ENCODE measurements at regions not wholly inside any gene's neighbourhood (a gene's known extent, or its start where the extent isn't known, plus 50 kb on each side); places are given as distances from the start of the nearest gene placed in this dataset.

DNA sequence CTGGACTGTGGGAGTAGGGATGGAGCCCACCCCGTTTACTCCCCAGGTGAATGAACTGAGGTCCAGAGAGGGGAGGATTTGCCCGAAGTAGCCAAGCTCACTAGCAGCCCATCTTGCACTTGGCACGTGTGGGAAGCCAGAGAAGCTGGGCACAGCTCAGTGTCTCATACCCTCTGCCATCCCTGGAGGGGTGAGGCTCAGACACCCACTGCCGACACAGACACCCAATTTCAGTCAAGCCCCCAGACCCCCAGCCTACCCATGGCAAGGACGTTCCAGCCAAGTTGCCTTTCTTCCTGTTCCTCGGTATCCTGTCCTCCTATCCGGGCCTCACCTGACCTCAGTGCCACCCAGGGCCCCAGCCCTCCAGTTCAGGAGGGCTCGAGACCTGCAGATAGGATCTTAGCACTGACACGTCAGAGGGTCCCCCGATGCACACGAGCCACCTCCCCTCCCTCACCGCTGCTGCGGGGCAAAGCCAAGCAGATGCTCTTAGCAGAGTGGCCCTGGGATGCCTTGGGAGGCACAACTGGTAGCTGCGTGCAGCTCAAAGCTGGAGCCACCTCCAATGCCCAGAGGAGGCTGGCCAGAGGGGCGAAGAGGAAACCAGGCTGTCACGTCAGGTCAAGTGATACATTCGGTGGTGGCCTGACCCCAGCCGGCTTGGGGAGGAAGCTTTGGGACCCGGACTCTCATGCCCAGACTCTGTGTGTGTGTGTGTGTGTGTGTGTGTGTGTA is 90.4 kb upstream of the TNRC6C start:
- Mint-ChIP-seq H3K27ac (ENCODE audit: low read depth) (no peak overlapping the region), H3K9me3 (no peaks in the 10 kb centered on the region), H3K36me3 (ENCODE audit: insufficient read depth) (peaks cover 2% of the 10 kb centered on the region), H3K4me3 (no peak overlapping the region), H3K27me3 (no peaks in the 10 kb centered on the region), H3K4me1 (peaks cover 41% of the 10 kb centered on the region)
- DNase-seq (ENCODE audit: low spot score in 2 of 2) (no peak), ATAC-seq (replicated peaks; ENCODE audit: extremely low read depth, poor library complexity, severe bottlenecking) (no peak)

DNA sequence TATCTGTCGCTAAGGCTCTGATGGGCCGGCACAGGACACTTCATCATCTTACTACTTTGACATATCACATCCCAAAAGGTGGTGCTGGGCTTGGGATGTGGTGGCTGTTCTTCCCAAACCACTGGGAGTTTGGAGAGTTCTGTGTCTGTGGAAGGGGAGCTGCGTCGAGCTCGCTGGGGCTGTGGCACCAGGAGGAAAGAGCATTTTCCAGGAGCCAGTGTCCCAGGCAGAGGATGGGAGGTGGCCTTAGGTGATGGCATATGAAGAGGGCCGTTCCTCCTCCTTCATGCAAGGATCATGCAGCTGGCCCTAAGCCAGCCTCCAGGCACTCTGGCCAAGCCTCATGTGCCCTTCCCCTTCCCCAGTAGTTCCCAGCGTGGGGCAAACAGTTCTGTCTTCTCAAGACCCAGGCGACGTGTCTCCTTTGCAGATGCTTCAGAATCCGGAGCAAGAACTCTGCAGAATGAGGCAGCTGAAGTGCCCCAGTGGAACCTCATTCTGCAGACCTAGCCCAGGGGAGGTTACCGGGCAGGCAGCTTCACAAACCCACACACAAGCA is 89.4 kb upstream of the TNRC6C start:
- Mint-ChIP-seq H3K4me3 (peak overlapping the region; percentile 67), H3K27me3 (no peaks in the 10 kb centered on the region), H3K27ac (ENCODE audit: low read depth) (peak overlapping the region; percentile 85), H3K4me1 (peaks cover 34% of the 10 kb centered on the region), H3K36me3 (ENCODE audit: insufficient read depth) (peaks cover 2% of the 10 kb centered on the region), H3K9me3 (no peaks in the 10 kb centered on the region)
- DNase-seq (ENCODE audit: low spot score in 2 of 2) (no peak), ATAC-seq (replicated peaks; ENCODE audit: extremely low read depth, poor library complexity, severe bottlenecking) (peak; percentile 15)

DNA sequence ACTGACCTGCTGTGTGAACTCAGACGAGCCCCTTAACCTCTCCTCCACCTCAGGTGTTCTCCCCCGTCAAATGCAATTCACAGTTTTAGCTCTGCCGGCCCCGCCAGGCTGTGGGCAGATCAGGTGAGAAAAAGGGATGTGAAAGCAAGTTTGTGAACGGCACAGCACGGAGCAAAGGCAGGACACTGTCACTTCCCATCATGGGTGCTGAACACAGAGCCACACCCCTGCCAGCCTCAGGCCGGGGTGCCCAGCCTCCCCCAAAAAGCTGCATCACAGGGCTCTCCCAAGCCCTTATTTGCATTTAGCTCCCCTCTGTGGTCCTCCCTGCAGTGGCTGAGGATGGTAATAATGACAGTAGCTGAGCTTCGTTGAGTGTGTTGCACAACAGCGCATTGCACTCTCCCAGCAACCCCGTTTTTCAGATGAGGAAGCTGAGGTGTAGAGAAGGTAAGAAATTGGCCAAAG is 88.8 kb upstream of the TNRC6C start:
- H3K27me3 Mint-ChIP-seq, result no peaks in the 10 kb centered on the region
- H3K9me3 Mint-ChIP-seq, result no peaks in the 10 kb centered on the region
- H3K4me3 Mint-ChIP-seq, result peak overlapping the region; percentile 67
- peak in 1 of 2 donors; percentile 44 for DNase-seq (ENCODE audit: low spot score in 2 of 2)
- peaks cover 2% of the 10 kb centered on the region for H3K36me3 Mint-ChIP-seq (ENCODE audit: insufficient read depth)
- peaks cover 34% of the 10 kb centered on the region for H3K4me1 Mint-ChIP-seq
- peak overlapping the region; percentile 85 for H3K27ac Mint-ChIP-seq (ENCODE audit: low read depth)
- peak; percentile 83 for ATAC-seq (replicated peaks; ENCODE audit: extremely low read depth, poor library complexity, severe bottlenecking)

DNA sequence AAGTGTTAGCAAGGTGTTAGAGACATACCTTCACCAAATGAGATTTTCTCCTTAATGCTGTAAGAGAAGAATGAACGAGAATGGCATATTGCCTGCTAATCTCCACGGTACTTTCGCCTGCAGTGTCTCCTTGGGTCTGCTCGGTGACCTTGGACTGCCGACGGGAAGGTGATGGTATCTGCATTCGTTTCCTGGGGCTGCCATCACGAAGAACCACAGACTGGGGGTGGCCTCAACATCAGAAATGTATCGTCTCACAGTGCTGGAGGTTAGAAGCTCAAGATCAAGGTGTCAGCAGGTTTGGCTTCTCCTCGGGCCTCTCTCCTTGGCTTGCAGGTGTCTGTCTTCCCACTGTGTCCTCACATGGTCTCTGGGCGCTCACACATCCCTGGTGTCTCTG is 86.3 kb upstream of the TNRC6C start:
- Mint-ChIP-seq H3K9me3 (peaks cover 7% of the 10 kb centered on the region), H3K36me3 (ENCODE audit: insufficient read depth) (peaks cover 2% of the 10 kb centered on the region), H3K27me3 (no peaks in the 10 kb centered on the region), H3K4me3 (peak overlapping the region; percentile 5), H3K27ac (ENCODE audit: low read depth) (no peak overlapping the region), H3K4me1 (peaks cover 48% of the 10 kb centered on the region)
- no peak for DNase-seq (ENCODE audit: low spot score in 2 of 2)
- ATAC-seq (replicated peaks; ENCODE audit: extremely low read depth, poor library complexity, severe bottlenecking), result peak; percentile 44

DNA sequence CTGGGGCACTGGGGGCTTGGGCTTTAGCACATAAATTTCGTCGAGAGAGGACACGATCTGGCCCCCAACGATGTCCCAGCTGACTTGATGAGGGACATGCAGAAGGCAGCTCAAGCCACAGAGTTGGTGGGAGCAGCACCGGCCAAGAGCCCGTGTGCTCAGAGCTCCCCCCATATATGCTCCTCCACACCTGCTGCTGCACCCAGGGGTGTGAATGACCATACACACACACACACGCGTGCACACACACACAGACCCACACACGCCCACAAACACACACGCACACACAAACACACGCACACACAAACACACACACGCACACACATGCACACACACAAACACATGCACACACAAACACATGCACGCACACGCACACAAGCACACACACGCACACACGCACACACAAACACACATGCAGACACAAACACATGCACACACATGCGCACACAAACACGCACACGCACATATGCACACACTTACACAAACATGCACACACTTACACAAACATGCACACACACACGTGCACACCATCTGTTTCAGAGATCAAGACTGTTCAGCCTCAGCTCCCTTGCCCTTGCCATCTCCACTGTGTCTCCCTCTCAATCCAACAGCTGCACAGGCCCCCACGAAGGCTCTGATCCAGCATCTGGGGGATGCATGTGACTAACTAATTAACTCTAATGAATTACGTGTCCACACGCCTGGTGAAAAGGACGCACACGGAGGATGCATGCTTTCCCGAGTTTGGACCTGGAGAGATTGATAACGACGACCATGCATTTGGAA is 85.6 kb upstream of the TNRC6C start:
- Mint-ChIP-seq H3K4me3 (peak overlapping the region; percentile 5), H3K27me3 (no peaks in the 10 kb centered on the region), H3K9me3 (peaks cover 7% of the 10 kb centered on the region), H3K36me3 (ENCODE audit: insufficient read depth) (peaks cover 2% of the 10 kb centered on the region), H3K4me1 (peaks cover 53% of the 10 kb centered on the region), H3K27ac (ENCODE audit: low read depth) (peak overlapping the region; percentile 63)
- ATAC-seq (replicated peaks; ENCODE audit: extremely low read depth, poor library complexity, severe bottlenecking) (no peak), DNase-seq (ENCODE audit: low spot score in 2 of 2) (no peak)

DNA sequence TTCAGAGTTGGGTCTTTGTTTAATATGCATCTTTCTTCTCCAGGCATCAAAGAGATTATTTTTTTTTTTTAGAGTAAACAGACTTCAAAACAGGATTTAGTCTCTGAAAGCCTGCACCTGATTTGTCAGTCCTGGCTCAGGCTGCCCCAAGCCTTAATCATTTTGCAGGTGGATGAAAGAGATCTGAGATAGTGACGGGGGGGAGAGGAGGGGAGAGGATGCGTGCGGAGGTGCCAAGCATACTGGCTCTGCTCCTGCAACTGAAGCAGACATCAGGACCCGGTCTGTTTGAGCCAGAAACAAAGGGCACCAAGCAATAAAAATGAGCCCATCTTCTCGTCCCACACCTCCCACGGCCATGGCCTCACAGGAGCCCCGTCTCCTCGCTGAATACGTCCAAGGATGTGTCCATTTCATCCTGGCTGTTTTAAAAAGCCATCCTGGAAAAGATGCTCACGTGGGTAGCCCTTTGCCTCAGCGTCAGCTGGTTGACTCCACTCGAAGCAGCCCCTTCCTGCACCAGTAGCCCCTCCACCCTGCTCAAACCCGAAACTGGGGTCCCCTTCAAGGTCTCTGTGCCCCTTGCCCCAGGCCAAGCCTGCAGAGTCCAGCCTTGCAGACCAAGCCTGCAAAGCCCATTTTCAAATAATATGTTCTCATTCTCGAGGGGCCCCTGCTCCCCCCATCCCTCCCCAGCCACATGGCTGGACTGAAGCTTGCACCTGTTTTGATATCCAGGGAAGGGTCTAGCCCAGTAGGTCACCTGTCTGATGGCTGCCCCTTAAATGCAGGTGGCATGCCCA is 84.8 kb upstream of the TNRC6C start:
- ATAC-seq (replicated peaks; ENCODE audit: extremely low read depth, poor library complexity, severe bottlenecking) (no peak), DNase-seq (ENCODE audit: low spot score in 2 of 2) (no peak)
- Mint-ChIP-seq H3K27ac (ENCODE audit: low read depth) (peak overlapping the region; percentile 63), H3K9me3 (peaks cover 7% of the 10 kb centered on the region), H3K36me3 (ENCODE audit: insufficient read depth) (peaks cover 2% of the 10 kb centered on the region), H3K27me3 (no peaks in the 10 kb centered on the region), H3K4me1 (peaks cover 59% of the 10 kb centered on the region), H3K4me3 (no peak overlapping the region)

DNA sequence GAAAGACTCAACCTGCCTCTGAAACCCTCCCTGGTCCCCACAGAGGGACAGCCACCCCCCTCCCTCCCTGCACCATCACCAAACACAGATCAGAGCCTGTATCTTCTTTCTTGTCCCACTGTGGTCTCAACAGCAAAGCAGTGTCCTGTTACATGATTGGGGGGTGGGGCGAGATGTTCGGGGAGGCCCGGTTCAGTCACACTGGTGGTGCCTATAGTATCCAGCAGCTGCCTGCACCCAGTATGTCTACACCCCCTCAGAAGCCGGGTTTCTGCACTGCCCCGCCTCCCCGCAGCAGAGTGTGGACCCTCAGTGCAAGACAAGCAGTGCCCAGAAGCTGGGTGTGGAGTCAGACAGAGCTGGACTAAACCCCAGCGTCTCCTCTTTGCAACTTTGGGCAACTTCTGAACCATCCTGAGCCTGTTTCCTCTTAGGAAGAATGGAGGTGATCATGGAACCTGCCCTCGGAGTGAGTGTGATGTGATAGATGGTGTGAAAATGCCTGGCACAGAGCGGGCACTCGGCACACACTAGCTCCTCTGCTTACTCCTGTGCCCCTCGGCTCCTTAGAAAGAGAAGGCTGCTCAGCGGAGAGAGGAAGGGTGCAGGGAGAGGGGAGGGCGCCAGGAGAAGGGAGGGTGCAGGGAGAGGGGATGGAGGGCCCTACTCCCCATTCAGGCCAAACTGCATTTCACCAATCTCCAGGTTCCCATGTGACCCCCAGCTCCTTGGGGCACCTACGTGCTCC is 84.0 kb upstream of the TNRC6C start:
- Mint-ChIP-seq H3K27me3 (no peaks in the 10 kb centered on the region), H3K27ac (ENCODE audit: low read depth) (no peak overlapping the region), H3K9me3 (peaks cover 7% of the 10 kb centered on the region), H3K4me1 (peaks cover 56% of the 10 kb centered on the region), H3K36me3 (ENCODE audit: insufficient read depth) (peaks cover 4% of the 10 kb centered on the region), H3K4me3 (no peak overlapping the region)
- DNase-seq (ENCODE audit: low spot score in 2 of 2) (no peak), ATAC-seq (replicated peaks; ENCODE audit: extremely low read depth, poor library complexity, severe bottlenecking) (no peak)

DNA sequence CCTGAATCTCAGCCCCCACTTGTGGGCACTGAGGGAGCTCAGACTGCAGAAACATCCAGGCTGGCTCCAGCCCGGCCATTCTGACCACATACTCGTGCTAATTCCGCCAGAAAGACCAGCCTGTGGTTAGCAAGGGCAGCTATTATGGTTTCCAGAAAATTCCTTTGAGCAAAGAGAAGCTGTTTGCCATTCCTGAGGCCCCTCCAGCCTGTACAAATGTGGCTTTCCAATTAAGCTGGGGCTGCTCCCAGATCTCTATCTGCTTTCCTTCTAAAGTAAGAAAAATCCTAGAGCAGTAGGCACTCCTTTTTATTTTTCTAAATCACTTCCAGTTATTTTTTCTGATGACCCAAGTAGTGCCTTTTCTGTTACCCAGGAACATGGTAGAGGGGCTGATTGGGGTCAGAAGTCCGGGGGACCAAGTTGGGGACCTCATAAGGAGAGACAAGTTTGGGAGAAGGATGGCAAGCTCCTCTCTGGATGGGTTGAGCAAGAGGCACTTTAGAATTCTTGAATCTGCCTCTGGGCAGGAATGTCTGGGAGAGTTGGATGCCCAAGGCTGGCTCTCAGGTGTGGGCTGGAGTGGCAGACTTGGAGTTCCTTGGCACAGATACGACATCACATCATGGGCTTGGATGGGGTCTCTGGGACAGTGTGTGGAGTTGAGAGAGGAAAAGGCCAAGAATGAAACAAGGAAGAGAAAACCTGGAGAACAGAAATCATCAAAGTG is 83.3 kb upstream of the TNRC6C start:
- peaks cover 7% of the 10 kb centered on the region for H3K9me3 Mint-ChIP-seq
- ATAC-seq (replicated peaks; ENCODE audit: extremely low read depth, poor library complexity, severe bottlenecking), result no peak
- H3K4me3 Mint-ChIP-seq, result no peak overlapping the region

DNA sequence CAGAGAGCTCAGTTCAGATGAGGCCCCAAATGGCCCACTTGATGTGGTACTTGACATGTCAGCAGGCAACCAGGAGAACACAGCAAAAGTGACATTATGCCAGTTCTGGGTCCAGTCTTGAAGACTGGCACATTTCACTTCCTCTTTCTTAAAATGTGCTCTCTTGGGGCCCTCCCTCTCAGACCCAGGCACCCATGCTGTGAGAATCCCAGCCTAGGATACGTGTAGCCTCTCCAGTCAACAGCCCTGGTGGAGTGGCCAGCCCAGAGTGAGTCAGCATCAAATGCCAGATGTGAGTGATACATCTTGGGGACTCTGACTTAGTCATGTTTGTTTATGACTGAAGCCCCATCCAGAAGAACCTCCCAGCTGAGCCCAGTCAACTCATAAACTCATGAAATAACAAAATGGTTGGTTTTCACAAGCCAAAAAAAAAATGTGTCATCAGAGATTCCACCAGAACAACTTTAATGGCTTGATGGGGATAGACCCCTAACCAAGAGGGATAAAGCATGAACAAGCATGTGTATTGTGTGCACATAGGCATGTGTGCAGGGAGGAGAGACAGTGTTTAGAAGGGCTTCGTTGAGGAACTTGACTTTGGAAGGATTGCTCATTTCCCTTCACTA is 82.5 kb upstream of the TNRC6C start:
- peaks cover 5% of the 10 kb centered on the region for H3K36me3 Mint-ChIP-seq (ENCODE audit: insufficient read depth)
- DNase-seq (ENCODE audit: low spot score in 2 of 2) (no peak), ATAC-seq (replicated peaks; ENCODE audit: extremely low read depth, poor library complexity, severe bottlenecking) (peak; percentile 30)
- H3K27ac Mint-ChIP-seq (ENCODE audit: low read depth), result peak overlapping the region; percentile 34
- no peaks in the 10 kb centered on the region for H3K27me3 Mint-ChIP-seq
- peaks cover 64% of the 10 kb centered on the region for H3K4me1 Mint-ChIP-seq
- peaks cover 7% of the 10 kb centered on the region for H3K9me3 Mint-ChIP-seq
- H3K4me3 Mint-ChIP-seq, result no peak overlapping the region

More for the DNA sequence above, 83.3 kb upstream of the TNRC6C start:
- peaks cover 56% of the 10 kb centered on the region for H3K4me1 Mint-ChIP-seq
- no peak for DNase-seq (ENCODE audit: low spot score in 2 of 2)
- H3K36me3 Mint-ChIP-seq (ENCODE audit: insufficient read depth), result peaks cover 5% of the 10 kb centered on the region
- peak overlapping the region; percentile 34 for H3K27ac Mint-ChIP-seq (ENCODE audit: low read depth)
- H3K27me3 Mint-ChIP-seq, result no peaks in the 10 kb centered on the region

DNA sequence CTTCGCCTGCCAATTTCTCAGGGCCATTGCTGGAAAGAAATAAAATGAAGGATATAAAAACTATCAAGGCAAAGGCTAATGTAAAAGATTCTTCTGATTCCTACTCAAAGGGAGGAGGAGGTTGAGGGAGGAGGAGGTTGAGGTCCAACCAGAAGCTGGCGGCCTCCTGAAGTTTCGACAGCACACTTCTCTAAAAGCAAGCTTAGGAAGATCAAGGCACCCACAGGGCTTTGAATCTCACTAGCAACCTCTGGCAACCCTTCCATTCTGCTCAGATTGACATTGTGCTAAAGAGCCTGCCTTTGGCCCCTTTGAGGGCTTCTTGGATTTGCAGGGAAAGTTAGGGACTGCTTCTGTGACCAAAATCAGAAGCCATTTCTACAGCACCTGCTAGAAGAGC is 81.5 kb upstream of the TNRC6C start:
- no peak for ATAC-seq (replicated peaks; ENCODE audit: extremely low read depth, poor library complexity, severe bottlenecking)

More for the DNA sequence above, 81.5 kb upstream of the TNRC6C start:
- no peak overlapping the region for H3K4me3 Mint-ChIP-seq
- H3K27me3 Mint-ChIP-seq, result no peaks in the 10 kb centered on the region
- H3K9me3 Mint-ChIP-seq, result peaks cover 7% of the 10 kb centered on the region
- no peak overlapping the region for H3K27ac Mint-ChIP-seq (ENCODE audit: low read depth)
- peaks cover 73% of the 10 kb centered on the region for H3K4me1 Mint-ChIP-seq
- H3K36me3 Mint-ChIP-seq (ENCODE audit: insufficient read depth), result peaks cover 9% of the 10 kb centered on the region
- no peak for DNase-seq (ENCODE audit: low spot score in 2 of 2)
